Activated T-cell treated with anti-CD3 and anti-CD28 coated beads for 48 hours (primary cell): ENCODE measurements at regions not wholly inside any gene's neighbourhood (a gene's known extent, or its start where the extent isn't known, plus 50 kb on each side); places are given as distances from the start of the nearest gene placed in this dataset.

ENCODE experiments used
- DNase-seq: peaks from one replicate; pipeline ENCODE4 v3.0.0-alpha.2; 2020; ENCODE audit warnings: low read depth

- no peak for DNase-seq
Observed at GRCh38 chr7:17020250-17020649, 138.5 kb upstream of the AGR3 start.

GRCh38 chr7:17021205-17021604 lies 139.4 kb upstream of the AGR3 start:
- no peak for DNase-seq

GRCh38 chr7:17022920-17023319 lies 141.1 kb upstream of the AGR3 start:
- peak; percentile 5 for DNase-seq

- no peak for DNase-seq
Observed at GRCh38 chr7:17026269-17026668, 144.5 kb upstream of the AGR3 start.

GRCh38 chr7:17027143-17027788 lies 145.5 kb upstream of the AGR3 start:
- no peak for DNase-seq

- no peak for DNase-seq
Observed at GRCh38 chr7:17027789-17028152, 146.0 kb upstream of the AGR3 start.

GRCh38 chr7:17029150-17029549 lies 147.4 kb upstream of the AGR3 start:
- DNase-seq = no peak

- DNase-seq = no peak
Observed at GRCh38 chr7:17030559-17030958, 148.8 kb upstream of the AGR3 start.

- DNase-seq = no peak
Observed at GRCh38 chr7:17031906-17032551, 150.2 kb upstream of the AGR3 start.

- no peak for DNase-seq
Observed at GRCh38 chr7:17033245-17033644, 151.5 kb upstream of the AGR3 start.

GRCh38 chr7:17036584-17036983 lies 154.8 kb upstream of the AGR3 start:
- no peak for DNase-seq

GRCh38 chr7:17037356-17037755 lies 155.6 kb upstream of the AGR3 start:
- no peak for DNase-seq

GRCh38 chr7:17038160-17038782 lies 156.5 kb upstream of the AGR3 start:
- no peak for DNase-seq

- DNase-seq = no peak
Observed at GRCh38 chr7:17038783-17039170, 157.0 kb upstream of the AGR3 start.

GRCh38 chr7:17039372-17039771 lies 157.6 kb upstream of the AGR3 start:
- DNase-seq = no peak

- DNase-seq = no peak
Observed at GRCh38 chr7:17040716-17041115, 158.9 kb upstream of the AGR3 start.

GRCh38 chr7:17041324-17041723 lies 159.5 kb upstream of the AGR3 start:
- DNase-seq = no peak

GRCh38 chr7:17042211-17042610 lies 160.4 kb upstream of the AGR3 start:
- DNase-seq = no peak

- no peak for DNase-seq
Observed at GRCh38 chr7:17043012-17043877, 161.5 kb upstream of the AGR3 start.

GRCh38 chr7:17044396-17044795 lies 162.6 kb upstream of the AGR3 start:
- DNase-seq = no peak

- no peak for DNase-seq
Observed at GRCh38 chr7:17044861-17045260, 163.1 kb upstream of the AGR3 start.

GRCh38 chr7:17046259-17046658 lies 164.5 kb upstream of the AGR3 start:
- no peak for DNase-seq

GRCh38 chr7:17046666-17047065 lies 164.9 kb upstream of the AGR3 start:
- DNase-seq = no peak
